ENCODE measurements at regions not wholly inside any gene's neighbourhood (a gene's known extent, or its start where the extent isn't known, plus 50 kb on each side); places are given as distances from the start of the nearest gene placed in this dataset.
"Not testable (repeated sequence)": the region's sequence is repeated elsewhere in the genome, so short reads cannot be mapped to it uniquely, and the experiment has no call there.

DNA sequence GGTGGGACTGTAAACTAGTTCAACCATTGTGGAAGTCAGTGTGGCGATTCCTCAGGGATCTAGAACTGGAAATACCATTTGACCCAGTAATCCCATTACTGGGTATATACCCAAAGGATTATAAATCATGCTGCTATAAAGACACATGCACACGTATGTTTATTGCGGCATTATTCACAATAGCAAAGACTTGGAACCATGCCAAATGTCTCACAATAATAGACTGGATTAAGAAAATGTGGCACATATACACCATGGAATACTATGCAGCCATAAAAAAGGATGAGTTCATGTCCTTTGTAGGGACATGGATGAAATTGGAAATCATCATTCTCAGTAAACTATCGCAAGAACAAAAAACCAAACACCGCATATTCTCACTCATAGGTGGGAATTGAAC, 268.3 kb upstream of the MMADHC start:
- H3K4me3 Mint-ChIP-seq, H3K27me3 Mint-ChIP-seq, H3K9me3 Mint-ChIP-seq: not testable (repeated sequence)

DNA sequence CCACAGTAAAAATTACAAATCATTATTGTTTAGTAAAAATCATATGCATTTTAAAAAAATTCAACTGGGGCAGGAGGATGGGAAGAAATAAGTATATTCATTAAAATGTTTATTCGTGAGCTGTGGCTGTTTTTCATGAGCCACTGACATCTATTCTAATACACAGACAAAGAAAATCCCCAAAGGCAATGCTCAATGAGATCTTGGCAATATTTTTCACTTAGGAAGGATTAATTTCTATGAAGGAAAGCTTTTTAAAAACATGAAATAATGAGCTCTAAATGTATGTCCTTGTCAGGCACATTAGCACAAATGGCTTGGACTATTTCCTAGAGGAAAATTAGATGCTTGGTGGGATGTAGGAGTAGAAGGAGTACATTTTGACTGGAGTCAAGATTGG, 262.0 kb upstream of the MMADHC start:
- DNase-seq = no peak
- ATAC-seq (replicated peaks) = no peak
- no peak overlapping the region for H3K27ac Mint-ChIP-seq
- H3K4me3 Mint-ChIP-seq = no peak overlapping the region
- H3K4me1 Mint-ChIP-seq = no peaks in the 10 kb centered on the region
- peaks cover 8 to 9% of the 10 kb centered on the region in 2 donors for H3K9me3 Mint-ChIP-seq
- no peaks in the 10 kb centered on the region for H3K27me3 Mint-ChIP-seq
- H3K36me3 Mint-ChIP-seq = peaks cover 1 to 2% of the 10 kb centered on the region in 2 donors

More for the DNA sequence above, 268.3 kb upstream of the MMADHC start:
- not testable (repeated sequence) for H3K36me3 Mint-ChIP-seq; ATAC-seq (replicated peaks); H3K4me1 Mint-ChIP-seq; DNase-seq; H3K27ac Mint-ChIP-seq

DNA sequence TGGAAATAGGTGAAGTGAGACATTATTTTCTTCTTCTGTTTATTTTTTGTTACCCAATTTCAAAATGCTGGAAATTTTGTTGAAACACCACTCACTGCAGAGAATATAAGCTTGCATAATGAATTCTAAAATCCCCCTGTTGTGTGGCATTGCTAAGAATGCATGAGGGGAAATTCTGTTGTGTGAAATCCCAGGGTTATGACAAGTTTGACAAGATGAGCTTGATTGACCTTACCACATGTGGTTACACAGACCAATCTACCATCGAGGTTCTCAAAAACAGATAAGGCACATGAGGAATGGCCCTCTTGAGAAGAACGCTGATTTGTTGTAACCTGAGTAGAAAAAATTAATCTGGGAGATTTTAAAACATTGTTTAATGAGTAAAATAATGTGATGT, 261.6 kb upstream of the MMADHC start:
- Mint-ChIP-seq H3K36me3 (peaks cover 1 to 2% of the 10 kb centered on the region in 2 donors), H3K27ac (no peak overlapping the region), H3K27me3 (no peaks in the 10 kb centered on the region), H3K4me3 (no peak overlapping the region), H3K4me1 (no peaks in the 10 kb centered on the region), H3K9me3 (peaks cover 8 to 11% of the 10 kb centered on the region in 2 donors)
- DNase-seq (no peak), ATAC-seq (replicated peaks) (no peak)

DNA sequence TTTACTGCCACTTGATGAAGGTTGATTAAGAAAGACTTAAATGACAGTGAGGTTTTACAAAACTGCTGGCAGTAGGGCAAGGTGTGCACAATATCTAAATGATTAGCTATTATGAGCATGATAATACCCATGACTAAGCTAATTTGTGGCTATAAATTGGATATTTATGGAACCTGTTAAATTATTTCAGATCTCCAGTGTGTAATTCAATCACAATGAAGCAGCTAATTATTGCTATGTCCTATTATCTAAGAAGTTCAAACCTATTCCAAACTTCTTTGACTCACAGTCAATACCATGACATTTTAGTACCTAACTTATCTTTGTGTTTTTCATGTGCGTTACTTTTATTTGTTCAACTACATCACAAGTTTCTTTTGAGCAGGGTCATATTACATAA, 253.8 kb upstream of the MMADHC start:
- Mint-ChIP-seq H3K27me3 (no peaks in the 10 kb centered on the region), H3K9me3 (peaks cover 8% of the 10 kb centered on the region in 2 donors), H3K4me3 (no peak overlapping the region), H3K4me1 (no peaks in the 10 kb centered on the region), H3K36me3 (no peaks in the 10 kb centered on the region), H3K27ac (no peak overlapping the region)
- no peak for DNase-seq
- ATAC-seq (replicated peaks) = no peak

DNA sequence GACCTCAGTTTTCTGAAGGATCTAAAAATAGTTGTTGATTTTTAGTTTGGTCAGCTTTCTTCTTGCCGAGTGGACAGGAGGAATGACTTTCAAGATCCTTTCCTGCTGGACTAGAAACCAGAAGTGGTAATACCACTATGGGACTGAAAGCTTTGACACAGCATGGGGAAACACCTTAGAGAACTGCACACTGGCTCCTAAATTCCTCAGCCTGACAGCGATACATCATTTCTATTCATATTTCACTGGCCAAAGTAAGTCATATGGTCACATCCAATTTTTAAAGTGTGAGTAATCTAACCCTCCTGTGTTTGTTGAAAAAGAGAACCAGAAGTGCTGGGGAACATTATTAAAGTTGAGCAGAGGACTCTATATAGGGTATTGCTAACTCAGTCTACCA, 244.7 kb upstream of the MMADHC start:
- ATAC-seq (replicated peaks) (no peak), DNase-seq (no peak)
- Mint-ChIP-seq H3K27ac (no peak overlapping the region), H3K4me3 (no peak overlapping the region), H3K27me3 (no peaks in the 10 kb centered on the region), H3K4me1 (no peaks in the 10 kb centered on the region), H3K9me3 (peaks cover 14 to 15% of the 10 kb centered on the region in 2 donors), H3K36me3 (no peaks in the 10 kb centered on the region)

DNA sequence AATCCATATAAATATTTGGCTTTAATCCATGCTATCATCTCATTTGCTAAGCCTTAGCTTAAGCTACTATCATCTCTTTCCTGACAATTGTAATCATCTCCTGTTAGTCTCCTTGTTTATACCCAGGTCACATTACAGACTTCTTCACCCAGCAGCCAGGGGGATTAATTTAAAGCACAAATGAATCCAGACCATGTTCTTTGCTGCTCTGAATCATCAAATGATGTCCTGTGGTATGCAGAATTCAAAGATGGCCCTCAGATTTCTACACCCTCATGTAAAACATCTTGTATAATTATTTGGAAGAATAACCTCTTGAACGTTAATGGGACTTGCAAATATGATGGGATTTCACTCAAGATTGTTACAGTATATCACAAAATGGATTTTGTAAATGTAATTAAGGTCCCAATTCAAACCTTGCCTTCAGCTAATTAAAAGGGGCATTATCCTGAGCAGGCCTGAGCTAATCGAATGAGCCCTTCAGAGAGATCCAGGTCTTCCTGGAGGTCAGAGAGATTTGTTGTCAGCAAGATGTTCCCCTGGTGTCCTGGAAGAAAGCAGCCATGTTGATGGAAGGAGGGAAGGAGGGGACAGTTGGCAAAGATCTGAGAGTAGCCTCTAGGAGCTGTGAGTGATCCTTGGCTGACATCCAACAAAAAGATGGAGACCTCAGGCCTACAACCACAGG, 241.1 kb upstream of the MMADHC start:
- H3K9me3 Mint-ChIP-seq = peaks cover 2 to 7% of the 10 kb centered on the region in 2 donors
- H3K27me3 Mint-ChIP-seq = no peaks in the 10 kb centered on the region
- H3K4me1 Mint-ChIP-seq = no peaks in the 10 kb centered on the region
- H3K27ac Mint-ChIP-seq = no peak overlapping the region
- DNase-seq = no peak
- no peak overlapping the region for H3K4me3 Mint-ChIP-seq
- no peaks in the 10 kb centered on the region for H3K36me3 Mint-ChIP-seq
- no peak for ATAC-seq (replicated peaks)

DNA sequence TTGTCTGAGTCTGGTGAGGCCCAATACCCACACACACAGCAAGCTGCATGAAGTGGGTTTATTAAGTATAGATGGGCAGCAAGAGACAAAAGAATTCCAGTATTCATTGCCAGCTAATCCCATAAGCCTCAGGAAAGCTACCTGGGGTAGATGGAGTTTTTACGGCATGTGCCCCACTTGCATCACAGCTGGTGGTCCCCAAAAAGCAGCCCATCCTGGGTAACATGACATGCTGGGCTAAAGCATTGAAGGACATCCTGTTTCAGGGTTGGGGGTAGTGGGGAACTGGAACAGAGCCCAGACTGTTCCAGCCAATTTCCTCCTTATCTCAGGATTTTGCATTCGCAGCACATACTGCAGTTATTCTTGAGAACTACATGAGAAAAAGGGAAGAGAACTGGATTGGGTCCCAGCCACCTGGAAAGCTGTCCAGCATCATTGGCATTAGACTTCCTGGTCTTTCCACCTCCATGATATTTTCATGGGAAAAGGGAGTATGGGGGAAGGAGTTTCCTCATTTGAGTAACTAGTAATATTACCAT, 240.1 kb upstream of the MMADHC start:
- Mint-ChIP-seq H3K27me3 (no peaks in the 10 kb centered on the region), H3K36me3 (no peaks in the 10 kb centered on the region), H3K4me3 (no peak overlapping the region), H3K27ac (no peak overlapping the region), H3K4me1 (no peaks in the 10 kb centered on the region), H3K9me3 (peaks cover 3 to 8% of the 10 kb centered on the region in 2 donors)
- ATAC-seq (replicated peaks) (no peak), DNase-seq (no peak)

DNA sequence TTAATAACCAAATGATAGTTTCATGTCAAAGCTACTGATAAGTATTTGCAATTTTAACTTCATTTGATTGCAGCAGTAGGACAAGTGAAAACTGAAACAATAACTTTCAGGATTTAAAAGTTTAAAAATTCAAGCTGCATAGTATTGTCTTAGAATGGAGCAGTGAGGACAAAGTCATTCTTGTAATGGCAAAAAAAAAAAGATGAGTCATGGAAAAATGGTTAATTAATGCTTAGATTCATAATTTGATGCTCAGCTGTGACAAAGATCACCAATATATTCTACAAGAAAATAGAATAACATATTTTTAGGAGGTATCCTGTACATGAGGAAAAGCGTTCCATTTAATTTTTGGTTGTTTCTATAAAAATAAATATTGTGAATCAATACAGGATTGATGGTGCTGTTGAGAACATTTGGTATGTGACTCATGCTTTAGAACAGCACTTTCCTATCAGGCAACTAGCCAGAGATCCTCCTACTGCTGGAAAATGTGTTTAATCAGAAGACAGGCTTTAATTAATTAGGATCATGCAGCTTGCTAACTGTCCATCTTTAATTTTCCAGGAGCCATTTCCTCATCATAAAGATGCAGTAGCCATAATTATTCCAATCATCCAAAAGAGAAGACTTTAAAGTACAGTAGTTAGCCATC, 239.0 kb upstream of the MMADHC start:
- H3K27me3 Mint-ChIP-seq = no peaks in the 10 kb centered on the region
- H3K4me1 Mint-ChIP-seq = no peaks in the 10 kb centered on the region
- H3K9me3 Mint-ChIP-seq = peaks cover 3 to 9% of the 10 kb centered on the region in 2 donors
- DNase-seq (no peak), ATAC-seq (replicated peaks) (no peak)
- H3K4me3 Mint-ChIP-seq = no peak overlapping the region
- H3K36me3 Mint-ChIP-seq = no peaks in the 10 kb centered on the region
- no peak overlapping the region for H3K27ac Mint-ChIP-seq

DNA sequence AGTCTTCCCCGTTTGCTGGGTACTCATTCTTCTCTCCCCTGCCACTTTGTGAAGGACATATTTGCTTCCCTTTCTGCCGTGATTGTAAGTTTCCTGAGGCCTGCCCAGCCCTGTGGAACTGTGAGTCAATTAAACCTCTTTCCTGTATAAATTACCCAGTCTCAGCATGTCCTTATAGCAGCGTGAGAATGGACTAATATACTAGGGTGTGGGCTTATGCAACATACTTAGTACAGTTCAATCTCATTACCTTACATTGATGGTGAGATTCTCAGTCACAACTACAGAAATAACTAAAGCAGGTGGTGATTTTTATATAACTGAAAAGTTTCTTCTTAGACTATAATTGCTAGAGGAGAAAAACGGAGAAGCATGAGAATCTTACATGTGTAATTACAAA, 237.9 kb upstream of the MMADHC start:
- Mint-ChIP-seq H3K36me3 (no peaks in the 10 kb centered on the region), H3K4me3 (no peak overlapping the region), H3K27me3 (no peaks in the 10 kb centered on the region), H3K4me1 (no peaks in the 10 kb centered on the region), H3K27ac (no peak overlapping the region), H3K9me3 (peaks cover 2 to 4% of the 10 kb centered on the region in 2 donors)
- no peak for ATAC-seq (replicated peaks)
- no peak for DNase-seq

DNA sequence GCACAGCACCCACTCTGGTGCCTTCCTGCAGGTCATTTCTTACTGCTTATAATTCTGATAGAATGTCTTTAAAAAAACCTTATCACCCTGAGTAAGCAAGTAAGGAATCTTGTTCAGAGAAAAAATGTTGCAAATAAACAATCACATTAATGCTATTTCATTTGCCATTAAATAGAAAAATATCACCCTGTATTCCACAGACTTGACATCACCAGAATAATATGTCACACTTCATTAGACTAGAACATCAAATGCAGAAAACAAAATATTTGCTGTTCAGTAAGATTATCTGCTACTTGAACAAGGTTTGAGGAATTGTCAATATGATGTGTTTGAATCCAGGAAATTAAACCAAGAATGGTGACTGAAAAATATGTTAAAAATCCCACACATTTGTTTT, 236.6 kb upstream of the MMADHC start:
- no peaks in the 10 kb centered on the region for H3K36me3 Mint-ChIP-seq
- peaks cover 2 to 4% of the 10 kb centered on the region in 2 donors for H3K9me3 Mint-ChIP-seq
- DNase-seq (no peak), ATAC-seq (replicated peaks) (no peak)
- H3K27me3 Mint-ChIP-seq = no peaks in the 10 kb centered on the region
- no peak overlapping the region for H3K4me3 Mint-ChIP-seq
- H3K27ac Mint-ChIP-seq = no peak overlapping the region
- H3K4me1 Mint-ChIP-seq = no peaks in the 10 kb centered on the region

DNA sequence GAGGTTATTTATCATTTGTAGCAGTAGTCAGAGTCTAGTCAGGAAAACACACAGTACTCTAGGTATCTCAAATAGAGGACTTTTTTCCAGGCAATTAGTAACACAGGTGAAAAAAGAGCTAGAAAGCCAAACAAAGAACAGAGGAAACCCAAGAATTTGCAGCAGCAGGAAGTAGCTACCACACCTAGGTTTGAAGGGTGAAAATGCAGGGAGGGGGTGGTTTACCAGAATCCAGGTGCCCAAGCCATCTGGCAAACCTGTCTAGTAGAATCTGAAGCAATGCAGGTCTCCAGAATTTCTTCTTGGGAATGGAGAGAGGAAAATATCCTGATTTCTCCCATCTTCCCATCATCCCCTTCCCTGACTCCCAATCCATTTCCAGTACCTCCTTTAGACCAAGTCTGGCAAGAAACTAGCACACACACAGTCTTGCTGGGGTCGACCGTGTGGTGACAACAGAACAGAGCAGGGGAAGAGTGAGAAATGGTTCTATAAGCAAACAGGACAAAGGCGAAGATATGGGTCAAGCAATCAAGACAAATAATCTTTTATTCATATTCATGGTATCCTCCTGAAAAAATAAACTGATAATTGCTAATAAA, 231.9 kb upstream of the MMADHC start:
- Mint-ChIP-seq H3K27ac (no peak overlapping the region), H3K36me3 (no peaks in the 10 kb centered on the region), H3K4me1 (no peaks in the 10 kb centered on the region), H3K4me3 (no peak overlapping the region), H3K9me3 (peaks cover 4% of the 10 kb centered on the region in 2 donors), H3K27me3 (no peaks in the 10 kb centered on the region)
- no peak for ATAC-seq (replicated peaks)
- DNase-seq = no peak

DNA sequence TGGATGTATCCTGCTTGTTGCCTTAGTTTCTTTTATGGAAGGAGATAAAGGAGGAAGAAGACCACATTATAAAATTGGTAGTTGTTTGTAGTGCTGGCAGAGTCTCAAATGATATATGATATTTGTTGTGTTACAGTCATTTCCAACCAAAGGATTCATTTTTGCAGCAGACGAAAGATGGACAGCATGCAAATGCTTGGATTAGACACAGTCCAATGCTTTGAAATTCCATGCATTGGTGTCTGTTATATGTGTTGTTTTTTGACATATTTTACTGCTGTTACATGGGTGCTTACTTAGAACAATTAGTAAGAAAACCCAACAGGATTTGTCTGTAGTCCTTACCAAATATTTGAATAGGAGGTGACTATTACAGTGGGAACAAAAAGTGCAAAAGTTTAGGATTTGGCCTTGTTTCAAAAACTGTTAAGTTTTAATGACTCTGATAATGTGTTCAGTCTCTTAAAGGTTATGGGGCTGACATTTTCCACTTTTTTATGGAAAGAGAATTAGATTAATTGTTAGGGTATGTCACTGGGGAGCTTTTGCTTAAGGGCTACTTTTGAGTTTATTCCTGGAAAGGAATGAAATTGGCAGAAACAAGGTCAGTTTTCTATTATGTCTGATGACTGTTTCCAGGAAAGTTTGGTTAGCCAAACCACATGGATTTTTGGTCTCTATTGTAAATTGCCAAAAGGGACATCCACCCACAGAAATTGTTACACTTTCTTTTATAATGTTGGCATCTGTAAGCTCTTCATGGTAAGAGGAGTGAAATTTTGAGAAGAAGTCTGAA, 229.4 kb upstream of the MMADHC start:
- no peaks in the 10 kb centered on the region for H3K4me1 Mint-ChIP-seq
- DNase-seq (no peak), ATAC-seq (replicated peaks) (no peak)
- H3K27me3 Mint-ChIP-seq = no peaks in the 10 kb centered on the region
- H3K27ac Mint-ChIP-seq = no peak overlapping the region
- no peaks in the 10 kb centered on the region for H3K36me3 Mint-ChIP-seq
- H3K9me3 Mint-ChIP-seq = peaks cover 3 to 9% of the 10 kb centered on the region in 2 donors
- H3K4me3 Mint-ChIP-seq = no peak overlapping the region

DNA sequence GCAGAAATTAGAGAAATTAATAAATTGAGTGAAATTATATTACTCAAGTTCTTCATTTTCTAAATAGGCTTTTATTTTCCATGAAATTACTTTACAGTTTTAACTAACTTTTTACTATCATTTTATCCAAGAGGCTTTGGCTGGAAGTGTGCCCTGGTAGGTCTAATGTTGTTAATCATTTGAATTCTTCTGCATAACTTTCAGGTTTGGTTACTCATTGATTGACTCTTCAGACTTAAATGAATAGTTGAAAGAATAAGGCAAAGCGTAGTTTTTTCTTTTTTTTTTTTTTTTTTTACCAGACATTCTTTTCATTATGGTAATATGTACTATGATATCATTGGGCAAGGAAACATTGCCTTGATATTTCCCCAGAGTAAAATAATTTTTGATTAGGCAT, 228.4 kb upstream of the MMADHC start:
- DNase-seq (no peak), ATAC-seq (replicated peaks) (no peak)
- Mint-ChIP-seq H3K4me1 (no peaks in the 10 kb centered on the region), H3K27ac (no peak overlapping the region), H3K27me3 (no peaks in the 10 kb centered on the region), H3K4me3 (no peak overlapping the region), H3K36me3 (no peaks in the 10 kb centered on the region), H3K9me3 (peaks cover 3 to 10% of the 10 kb centered on the region in 2 donors)

DNA sequence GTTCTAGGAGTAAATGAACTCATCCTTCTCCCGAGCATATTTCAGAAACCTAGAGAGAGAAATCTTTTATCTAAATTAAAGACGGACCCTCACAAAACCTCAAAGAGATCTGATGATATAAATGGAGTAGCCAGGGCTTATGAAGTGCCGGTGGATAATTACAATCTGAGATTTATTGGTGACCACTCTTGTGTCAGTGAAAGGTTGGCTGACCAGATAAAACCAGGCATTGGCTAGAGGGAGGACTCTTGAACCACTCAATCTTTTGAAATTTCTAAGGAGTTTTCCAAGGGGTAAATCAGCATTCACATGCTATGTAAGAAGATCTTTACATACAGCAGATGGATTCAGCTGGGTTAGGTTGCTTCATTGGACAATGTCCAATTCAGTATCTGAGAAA, 227.3 kb upstream of the MMADHC start:
- Mint-ChIP-seq H3K9me3 (peaks cover 3 to 10% of the 10 kb centered on the region in 2 donors), H3K4me3 (no peak overlapping the region), H3K27me3 (no peaks in the 10 kb centered on the region), H3K36me3 (no peaks in the 10 kb centered on the region), H3K27ac (no peak overlapping the region), H3K4me1 (no peaks in the 10 kb centered on the region)
- ATAC-seq (replicated peaks) (no peak), DNase-seq (no peak)

Measured in stimulated activated naive B cell treated with anti-CD40 and anti-IgM and Interleukin-4, amounts not matched to agents 10 μg/mL and 1 μg/mL and 100 μg/mL, for 72 hours (primary cell).